ENCODE measurements at regions not wholly inside any gene's neighbourhood (a gene's known extent, or its start where the extent isn't known, plus 50 kb on each side); places are given as distances from the start of the nearest gene placed in this dataset.

DNA sequence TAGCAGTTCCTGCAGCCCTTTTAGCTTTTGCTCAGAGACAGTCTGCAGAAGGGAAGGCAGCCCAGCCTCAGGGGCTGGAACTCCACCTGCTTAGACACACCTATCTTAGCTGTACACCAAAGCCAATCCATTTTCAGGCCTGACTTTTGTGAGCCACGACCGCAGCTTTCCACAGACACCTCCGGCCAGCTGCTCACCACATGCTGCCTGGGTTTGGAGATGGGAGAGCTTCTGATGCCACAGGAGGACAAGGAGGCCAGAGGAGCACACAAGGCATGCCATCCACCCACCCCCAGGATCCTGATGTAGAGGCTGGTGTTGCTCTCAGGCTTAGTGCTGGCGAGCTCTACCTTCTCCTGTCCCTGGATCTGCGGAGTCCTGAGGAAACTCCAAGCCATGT is 141.8 kb upstream of the NALF2 start:
- no peak for DNase-seq

- no peak for DNase-seq
Observed at GRCh38 chrX:69361311-69361845, 142.7 kb upstream of the NALF2 start.

DNA sequence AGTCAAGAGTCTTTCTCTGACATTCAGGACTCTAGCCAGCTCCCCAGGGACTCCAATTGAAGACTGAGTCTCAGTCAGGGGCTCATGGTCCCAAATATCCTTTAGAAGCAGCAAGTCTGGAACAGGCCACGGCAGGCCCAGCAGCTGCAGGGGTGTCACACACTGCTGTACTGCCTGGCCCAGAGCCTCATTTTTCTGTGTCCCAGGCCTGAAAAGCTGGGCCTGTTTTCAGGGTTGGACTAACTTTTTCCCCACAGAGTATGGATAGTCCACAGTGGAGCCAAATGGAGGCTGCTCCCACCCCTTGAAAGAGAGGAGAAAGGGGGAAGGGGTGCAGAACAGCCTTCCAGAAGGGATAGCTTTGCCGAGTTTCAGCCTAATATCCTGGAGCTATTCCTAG is 146.8 kb upstream of the NALF2 start:
- DNase-seq = no peak

GRCh38 chrX:69324851-69325250 is 159.6 kb upstream of the PJA1 start:
- DNase-seq = no peak

DNA sequence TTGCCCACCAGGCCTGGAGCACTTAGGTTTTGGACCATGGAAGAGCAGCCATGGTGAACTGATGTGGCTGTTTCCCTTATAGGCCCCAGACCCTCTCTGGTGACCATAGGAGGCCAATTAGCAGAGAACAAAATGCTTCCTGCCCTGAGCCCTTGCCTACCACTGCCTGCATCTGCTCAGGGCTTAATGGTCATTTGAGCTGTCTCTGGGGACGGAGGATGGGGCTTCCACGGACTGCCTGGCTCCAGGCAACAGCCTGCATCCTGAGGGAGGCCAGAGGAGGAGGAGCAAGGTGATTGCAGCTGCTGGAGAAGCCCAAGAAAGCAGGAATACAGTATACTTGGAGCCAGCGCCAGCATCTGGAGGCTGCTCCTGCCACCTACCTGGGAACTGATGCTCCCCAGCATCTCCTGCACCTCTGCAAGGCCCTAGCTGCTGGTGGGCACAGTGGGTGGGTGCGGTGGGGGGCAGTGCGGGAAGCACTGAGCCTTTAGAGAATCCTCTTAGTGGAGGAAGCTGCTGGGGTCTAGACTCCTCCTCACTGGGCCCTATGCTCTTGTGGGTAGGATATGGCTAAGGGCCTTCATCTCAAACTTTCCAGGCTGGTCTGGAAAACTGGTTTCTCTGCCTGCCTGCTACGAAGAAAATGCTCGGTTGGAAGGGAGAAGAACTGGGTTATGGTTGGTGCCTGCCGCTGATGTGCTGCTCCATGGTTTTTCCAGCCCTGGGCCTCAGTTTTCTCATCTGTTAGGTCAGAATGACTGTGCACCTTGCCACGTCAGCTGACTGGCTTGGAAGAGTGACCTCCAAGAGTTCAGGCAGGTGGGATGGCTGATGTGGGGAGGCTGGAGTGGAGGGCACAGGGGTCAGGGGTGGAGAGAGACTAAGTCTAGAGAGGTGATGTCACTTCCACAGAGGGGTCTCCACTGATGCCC is 158.8 kb upstream of the PJA1 start:
- DNase-seq = no peak

- no peak for DNase-seq
Observed at GRCh38 chrX:69321789-69322188, 156.5 kb upstream of the PJA1 start.

- DNase-seq = no peak
Observed at GRCh38 chrX:69321006-69321655, 155.9 kb upstream of the PJA1 start.

DNA sequence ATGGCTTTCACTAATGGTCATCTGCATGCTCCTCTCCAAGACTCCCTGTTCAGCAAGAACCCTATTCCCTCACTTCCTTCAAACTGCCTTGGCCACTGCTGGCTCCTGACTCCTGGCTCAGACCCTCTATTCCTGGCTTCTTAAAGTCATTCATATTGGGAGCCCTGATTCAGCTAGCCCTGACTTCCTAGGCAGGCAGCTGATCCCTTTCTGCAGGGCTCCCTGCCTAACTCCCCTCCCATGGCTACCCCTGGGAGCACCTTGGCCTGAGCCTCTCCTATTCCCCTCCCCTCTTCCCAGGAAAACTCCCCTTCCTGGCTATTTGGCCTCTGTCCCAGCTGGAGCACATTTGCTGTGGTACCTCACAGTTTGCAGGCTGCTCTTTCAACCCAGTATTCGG is 154.9 kb upstream of the PJA1 start:
- no peak for DNase-seq

GRCh38 chrX:69319376-69319775 is 154.1 kb upstream of the PJA1 start:
- no peak for DNase-seq

DNA sequence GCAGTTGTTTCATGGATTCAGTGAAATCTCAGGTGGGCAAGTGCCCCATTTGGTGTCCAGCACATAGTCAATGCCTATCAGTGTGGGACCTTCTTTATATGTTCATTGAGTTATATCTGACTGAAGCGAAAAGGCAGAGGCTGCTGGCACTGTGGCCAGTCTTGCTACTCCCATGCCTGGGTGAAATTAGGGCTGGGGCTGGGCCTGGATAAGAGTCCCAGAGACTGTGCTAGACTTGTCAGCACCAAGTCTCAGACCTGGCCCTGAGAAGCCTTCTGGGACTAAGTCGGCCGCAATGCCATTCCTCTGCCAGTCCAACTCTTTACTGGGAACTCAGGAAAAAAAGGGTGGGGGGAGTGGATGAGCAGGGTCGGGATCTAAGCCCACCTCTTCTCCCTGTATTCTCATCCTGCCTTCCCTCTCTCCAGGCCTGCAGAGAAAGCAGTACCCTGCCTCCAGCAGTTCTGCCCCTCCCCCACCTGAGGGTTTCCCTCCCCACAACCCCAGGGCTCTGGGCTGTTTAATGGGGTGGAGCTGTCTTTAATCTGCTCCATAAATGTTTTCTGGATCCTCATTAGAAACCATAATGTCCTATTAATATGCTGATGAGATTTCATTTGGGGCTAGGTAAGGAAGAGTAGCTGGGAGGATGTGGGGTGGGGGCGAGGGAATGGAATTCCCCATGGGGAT is 153.5 kb upstream of the PJA1 start:
- no peak for DNase-seq

- no peak for DNase-seq
Observed at GRCh38 chrX:69317721-69318120, 152.5 kb upstream of the PJA1 start.

GRCh38 chrX:69314436-69315348 is 149.4 kb upstream of the PJA1 start:
- peak; percentile 74 for DNase-seq

DNA sequence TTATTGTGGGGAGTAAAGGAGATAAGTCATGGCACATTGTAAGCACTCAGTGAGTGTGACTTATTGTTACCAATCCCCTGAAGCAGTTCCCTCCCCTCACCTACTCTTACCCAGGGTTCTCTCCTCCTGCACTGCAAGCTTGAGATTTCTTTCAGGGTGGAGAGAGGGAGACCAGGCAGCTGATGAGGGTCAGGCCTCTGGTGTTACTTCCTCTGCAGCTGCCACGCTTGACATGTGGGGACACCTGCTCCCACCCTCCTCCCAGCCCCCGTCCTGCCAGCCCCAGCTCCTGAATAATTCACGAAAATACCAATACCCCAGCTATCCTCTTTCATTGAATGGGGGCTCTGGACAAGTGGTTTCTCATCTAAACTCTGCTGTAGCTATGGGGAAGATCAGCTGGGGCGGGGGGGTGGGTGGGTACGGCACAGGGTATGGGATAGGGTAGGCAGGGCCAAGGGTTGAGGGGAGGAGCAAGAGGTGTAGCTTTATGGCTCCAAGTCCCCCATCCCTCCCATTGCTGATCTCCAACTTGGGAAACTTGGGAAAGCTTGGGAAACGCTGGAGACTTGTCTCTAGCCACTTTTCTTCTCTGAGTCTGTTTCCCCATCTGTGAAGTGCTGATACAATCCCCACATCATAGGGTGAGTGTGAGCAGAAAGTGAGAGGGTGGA is 148.5 kb upstream of the PJA1 start:
- no peak for DNase-seq

DNA sequence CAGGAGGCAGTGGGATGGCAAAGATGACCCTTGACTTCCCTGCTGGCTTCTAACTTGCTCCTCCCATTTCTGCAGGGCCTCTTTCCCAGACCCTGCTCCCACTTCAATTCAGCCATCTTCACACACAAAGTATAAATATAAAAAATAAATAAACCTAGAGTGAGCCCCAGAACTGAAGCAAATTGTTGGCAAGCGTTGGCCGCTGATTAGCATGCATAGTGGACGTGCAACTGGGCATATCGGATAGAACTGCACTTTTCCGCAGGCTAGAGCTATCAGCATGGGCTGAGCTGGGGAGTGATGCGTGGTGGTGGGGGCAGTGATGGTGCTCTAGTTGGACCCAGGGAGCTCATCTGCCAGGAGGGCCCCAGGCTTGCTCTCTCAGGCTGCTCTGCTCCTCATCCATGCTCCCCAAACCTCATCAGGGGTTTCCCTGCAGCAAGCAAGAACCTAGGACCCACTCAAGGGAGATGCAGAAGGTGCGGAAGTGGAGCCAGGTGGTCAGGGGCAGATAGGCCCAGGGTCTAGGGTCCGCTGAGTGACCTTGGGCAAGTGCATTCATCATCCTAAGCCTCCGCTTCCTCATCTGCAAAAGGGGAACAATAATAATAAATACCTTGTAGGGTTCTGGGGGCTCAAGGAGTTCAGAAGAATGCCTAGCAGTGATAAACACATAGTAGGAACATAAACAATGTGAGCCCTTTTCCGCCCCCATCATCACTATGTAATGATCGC is 146.8 kb upstream of the PJA1 start:
- DNase-seq = no peak

DNA sequence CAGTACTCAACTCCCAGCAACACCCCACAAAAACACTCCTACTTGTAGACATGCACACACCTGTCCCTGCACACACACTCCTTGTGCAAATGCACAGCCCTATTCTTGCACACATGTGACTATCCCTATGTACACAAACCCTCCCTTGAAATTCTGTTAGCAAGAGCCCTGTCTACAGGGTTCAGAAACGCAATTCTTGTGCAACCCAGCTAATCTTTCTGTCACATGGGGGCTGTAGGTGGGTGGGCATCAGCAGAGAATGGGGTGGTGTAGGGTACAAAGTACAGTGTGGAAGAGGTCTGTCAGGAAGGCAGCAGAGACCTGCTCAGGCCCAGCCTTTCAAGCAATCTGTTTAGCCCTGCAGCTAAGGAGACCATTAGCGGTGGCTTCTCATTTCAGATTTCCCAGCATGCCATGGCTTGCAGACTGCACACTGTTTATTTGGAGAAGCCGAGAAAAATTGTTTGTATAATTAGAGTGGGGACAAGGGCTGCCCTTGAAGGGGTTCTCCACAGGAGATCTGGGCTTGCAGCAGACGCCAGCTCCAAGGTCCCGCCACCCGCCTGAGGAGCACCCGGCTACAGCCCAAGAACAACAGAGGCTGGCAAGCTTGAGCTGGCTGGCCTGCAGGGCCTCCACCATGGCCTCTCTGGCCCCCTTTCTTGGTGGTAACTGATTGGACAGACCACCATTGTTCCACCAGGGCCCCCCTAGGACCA is 144.0 kb upstream of the PJA1 start:
- peak; percentile 48 for DNase-seq

DNA sequence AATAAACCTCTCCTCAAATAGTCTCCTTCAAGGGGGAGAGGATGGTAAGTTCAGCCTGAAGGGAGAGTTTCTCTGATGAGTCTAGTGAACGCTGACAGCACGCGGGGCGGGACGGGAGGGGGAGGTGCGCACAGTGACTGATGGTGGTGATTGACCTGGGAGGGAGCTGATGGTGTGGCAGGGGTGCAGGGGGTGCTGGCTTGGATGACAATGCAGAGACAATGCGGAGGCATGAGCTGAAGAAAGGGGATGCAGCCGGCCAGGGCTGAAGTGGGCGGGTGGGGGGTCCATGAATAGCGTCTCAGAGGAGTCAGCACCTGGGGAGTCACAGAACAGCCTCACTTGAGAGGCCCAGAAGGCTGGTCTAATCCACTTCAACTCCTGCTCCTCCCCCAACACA is 142.5 kb upstream of the PJA1 start:
- peak; percentile 69 for DNase-seq

DNA sequence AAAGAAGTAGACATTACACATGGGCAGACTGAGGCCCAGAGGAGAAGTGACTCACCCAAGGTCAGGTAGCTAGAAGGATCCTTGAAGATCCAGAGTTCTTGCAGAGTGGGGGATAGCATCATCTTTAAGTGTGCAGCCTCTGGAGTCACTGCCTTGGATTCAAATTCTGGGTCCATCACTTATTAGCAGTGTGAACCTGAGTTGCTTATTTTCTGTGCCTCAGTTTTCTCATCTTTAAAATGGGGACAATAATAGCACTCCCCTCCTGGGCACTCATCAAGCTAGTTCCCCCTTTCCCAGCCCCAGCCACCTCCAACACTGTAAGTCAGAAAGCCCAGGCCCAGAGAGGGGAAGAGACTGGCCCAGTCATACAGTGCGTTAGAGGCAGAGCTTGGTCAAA is 141.8 kb upstream of the PJA1 start:
- no peak for DNase-seq

DNA sequence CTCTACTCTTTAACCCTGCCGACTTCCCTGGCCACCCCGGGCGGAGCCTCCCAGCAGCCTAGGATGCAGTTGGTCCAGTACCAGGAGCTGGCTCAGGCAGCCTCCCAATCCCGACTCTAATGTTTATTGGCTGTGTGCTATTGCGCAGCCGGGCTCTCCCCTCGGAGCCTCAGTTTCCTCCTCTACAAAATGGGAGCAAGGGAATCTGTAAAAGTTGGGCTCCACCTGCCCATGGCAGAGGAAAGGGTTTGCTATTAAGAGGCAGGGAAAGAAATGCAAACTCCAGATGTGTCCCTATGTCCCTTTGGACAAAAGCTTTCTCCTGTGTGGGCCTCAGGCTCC is 140.8 kb upstream of the PJA1 start:
- DNase-seq = no peak

- peak; percentile 77 for DNase-seq
Observed at GRCh38 chrX:69305333-69306062, 140.2 kb upstream of the PJA1 start.

GRCh38 chrX:69303231-69303630 is 138.0 kb upstream of the PJA1 start:
- DNase-seq = no peak

Data from NCI-H2227 treated with DMSO at 0.1 percent for 48 hours (cell line).